ENCODE measurements at regions not wholly inside any gene's neighbourhood (a gene's known extent, or its start where the extent isn't known, plus 50 kb on each side); places are given as distances from the start of the nearest gene placed in this dataset.

DNA sequence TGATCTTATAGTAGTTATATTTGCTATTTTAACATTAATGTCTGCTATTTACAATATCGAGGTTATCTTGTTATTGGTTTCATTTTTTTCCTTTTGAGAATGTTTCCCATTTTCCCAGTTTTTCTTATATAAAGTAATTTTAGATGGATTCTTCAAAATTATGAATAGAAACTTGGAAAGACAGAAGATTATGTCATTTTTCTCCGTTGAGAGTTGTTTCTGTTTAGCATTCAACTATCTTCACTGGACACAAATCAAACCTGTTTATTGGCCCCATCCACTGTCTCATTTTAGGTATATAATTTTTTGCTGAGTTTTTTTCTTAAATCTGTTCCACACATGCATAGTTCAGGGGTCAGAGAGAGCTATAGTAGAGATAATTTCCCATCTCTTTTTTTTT is 1430.9 kb upstream of the MIR17HG start:
- TF ChIP-seq, protein P1, sequence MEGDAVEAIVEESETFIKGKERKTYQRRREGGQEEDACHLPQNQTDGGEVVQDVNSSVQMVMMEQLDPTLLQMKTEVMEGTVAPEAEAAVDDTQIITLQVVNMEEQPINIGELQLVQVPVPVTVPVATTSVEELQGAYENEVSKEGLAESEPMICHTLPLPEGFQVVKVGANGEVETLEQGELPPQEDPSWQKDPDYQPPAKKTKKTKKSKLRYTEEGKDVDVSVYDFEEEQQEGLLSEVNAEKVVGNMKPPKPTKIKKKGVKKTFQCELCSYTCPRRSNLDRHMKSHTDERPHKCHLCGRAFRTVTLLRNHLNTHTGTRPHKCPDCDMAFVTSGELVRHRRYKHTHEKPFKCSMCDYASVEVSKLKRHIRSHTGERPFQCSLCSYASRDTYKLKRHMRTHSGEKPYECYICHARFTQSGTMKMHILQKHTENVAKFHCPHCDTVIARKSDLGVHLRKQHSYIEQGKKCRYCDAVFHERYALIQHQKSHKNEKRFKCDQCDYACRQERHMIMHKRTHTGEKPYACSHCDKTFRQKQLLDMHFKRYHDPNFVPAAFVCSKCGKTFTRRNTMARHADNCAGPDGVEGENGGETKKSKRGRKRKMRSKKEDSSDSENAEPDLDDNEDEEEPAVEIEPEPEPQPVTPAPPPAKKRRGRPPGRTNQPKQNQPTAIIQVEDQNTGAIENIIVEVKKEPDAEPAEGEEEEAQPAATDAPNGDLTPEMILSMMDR (IDR thresholded peaks at IDR 0.05): no peak
- TF ChIP-seq POLR2A (IDR thresholded peaks at IDR 0.05) (no peak), EP300 (IDR thresholded peaks at IDR 0.05) (no peak), POLR2AphosphoS5 (IDR thresholded peaks at IDR 0.05) (no peak)

Data from gastroesophageal sphincter (tissue), 3 donors.